BJ (cell line): ENCODE measurements at regions not wholly inside any gene's neighbourhood (a gene's known extent, or its start where the extent isn't known, plus 50 kb on each side); places are given as distances from the start of the nearest gene placed in this dataset.

Source experiments
- CTCF ChIA-PET: fragments of 350-600 bp; formaldehyde crosslinking; extraction: SDS; loops from one replicate; lab custom pipeline; 2021; ENCODE audit warnings: antibody characterized with exemption, inconsistent platforms; lab: Yijun Ruan, JAX
- POLR2A ChIA-PET: fragments of 300-600 bp; sonication (Branson Sonifier 250); formaldehyde crosslinking; extraction: SDS; loops from one replicate; lab custom pipeline; 2021; ENCODE audit warnings: antibody characterized with exemption; lab: Charles Lee
- DNase-seq: peaks from one replicate; pipeline ENCODE4 v3.0.0-alpha.2; 2011; ENCODE audit warnings: low read depth
- H3K27me3 ChIP-seq: 2 replicates; pipeline ENCODE4 v1.6.0; 2011; ENCODE audit warnings: low read length; ENCODE audit not compliant: control insufficient read depth, insufficient read depth
- H3K36me3 ChIP-seq: 2 replicates; pipeline ENCODE4 v1.5.1; 2011; ENCODE audit warnings: low read length; ENCODE audit not compliant: control insufficient read depth, insufficient read depth
- H3K4me3 ChIP-seq: 2 replicates; pipeline ENCODE4 v1.5.1; 2011; ENCODE audit warnings: low read depth, mild to moderate bottlenecking, control low read depth, low read length
- TF ChIP-seq, protein P1 (sequence below): IDR thresholded peaks from 2 replicates; pipeline ENCODE4 v1.5.1; 2011; ENCODE audit warnings: low read depth, mild to moderate bottlenecking, control low read depth, inconsistent platforms, low read length, moderate library complexity; ENCODE audit not compliant: insufficient read depth

- Histone ChIP-seq H3K27me3 (no peaks in the 10 kb centered on the region), H3K4me3 (no peak overlapping the region), H3K36me3 (no peaks in the 10 kb centered on the region)
- TF ChIP-seq, protein P1, sequence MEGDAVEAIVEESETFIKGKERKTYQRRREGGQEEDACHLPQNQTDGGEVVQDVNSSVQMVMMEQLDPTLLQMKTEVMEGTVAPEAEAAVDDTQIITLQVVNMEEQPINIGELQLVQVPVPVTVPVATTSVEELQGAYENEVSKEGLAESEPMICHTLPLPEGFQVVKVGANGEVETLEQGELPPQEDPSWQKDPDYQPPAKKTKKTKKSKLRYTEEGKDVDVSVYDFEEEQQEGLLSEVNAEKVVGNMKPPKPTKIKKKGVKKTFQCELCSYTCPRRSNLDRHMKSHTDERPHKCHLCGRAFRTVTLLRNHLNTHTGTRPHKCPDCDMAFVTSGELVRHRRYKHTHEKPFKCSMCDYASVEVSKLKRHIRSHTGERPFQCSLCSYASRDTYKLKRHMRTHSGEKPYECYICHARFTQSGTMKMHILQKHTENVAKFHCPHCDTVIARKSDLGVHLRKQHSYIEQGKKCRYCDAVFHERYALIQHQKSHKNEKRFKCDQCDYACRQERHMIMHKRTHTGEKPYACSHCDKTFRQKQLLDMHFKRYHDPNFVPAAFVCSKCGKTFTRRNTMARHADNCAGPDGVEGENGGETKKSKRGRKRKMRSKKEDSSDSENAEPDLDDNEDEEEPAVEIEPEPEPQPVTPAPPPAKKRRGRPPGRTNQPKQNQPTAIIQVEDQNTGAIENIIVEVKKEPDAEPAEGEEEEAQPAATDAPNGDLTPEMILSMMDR, result no peak
- DNase-seq, result no peak
- ChIA-PET POLR2A (no interaction called here), CTCF (no interaction called here)
Observed at GRCh38 chr16:62969711-62970318, 933.6 kb upstream of the CDH8 start.

DNA sequence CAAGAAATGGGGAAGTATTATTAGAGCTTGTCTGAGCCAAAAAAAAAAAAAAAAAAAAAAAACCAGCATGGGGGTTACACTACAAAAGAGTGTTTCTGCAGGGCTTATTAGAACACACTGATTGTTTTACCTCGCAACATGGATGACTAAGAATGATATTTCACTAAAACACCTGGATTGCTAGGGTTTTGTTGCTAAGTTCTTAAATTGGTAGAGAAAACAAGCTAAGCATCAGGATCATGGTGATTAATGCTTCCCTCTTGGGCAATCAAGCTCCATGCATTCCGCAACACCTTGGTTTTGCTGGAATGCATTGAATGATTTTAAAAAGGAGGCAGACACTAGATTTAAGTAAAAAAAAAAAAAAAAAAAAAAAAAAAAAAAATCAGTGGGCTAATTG, 931.4 kb upstream of the CDH8 start:
- TF ChIP-seq, protein P1, result no peak
- CTCF ChIA-PET, result no interaction called here
- Histone ChIP-seq H3K27me3 (no peaks in the 10 kb centered on the region), H3K36me3 (no peaks in the 10 kb centered on the region), H3K4me3 (no peak overlapping the region)
- POLR2A ChIA-PET, result no interaction called here
- DNase-seq, result no peak

DNA sequence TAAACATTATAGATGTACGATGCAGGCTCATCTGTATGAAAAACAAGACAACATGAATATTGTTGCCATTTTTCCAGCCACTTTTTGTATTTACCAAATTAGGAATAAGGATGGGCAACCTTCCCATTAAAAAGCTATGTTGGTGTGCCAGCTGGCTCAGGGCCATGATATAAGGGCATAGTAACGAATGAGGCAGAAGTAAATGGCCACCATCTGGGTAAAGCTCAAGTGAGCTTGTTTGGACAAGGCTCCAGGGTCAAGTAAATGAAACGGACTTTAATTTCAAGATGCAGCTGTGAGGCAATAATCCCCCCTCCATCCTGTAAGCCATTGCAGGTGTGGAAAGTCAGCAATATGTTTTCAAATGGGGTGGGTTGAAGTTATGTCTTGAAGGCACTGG, 930.9 kb upstream of the CDH8 start:
- H3K36me3 ChIP-seq, result no peaks in the 10 kb centered on the region
- H3K4me3 ChIP-seq, result no peak overlapping the region
- CTCF ChIA-PET, result no interaction called here
- H3K27me3 ChIP-seq, result no peaks in the 10 kb centered on the region
- no peak for DNase-seq
- POLR2A ChIA-PET, result no interaction called here
- TF ChIP-seq, protein P1, result no peak

GRCh38 chr16:62966626-62967025, 930.4 kb upstream of the CDH8 start:
- Histone ChIP-seq H3K4me3 (no peak overlapping the region), H3K36me3 (no peaks in the 10 kb centered on the region), H3K27me3 (no peaks in the 10 kb centered on the region)
- ChIA-PET CTCF (no interaction called here), POLR2A (no interaction called here)
- no peak for DNase-seq
- TF ChIP-seq, protein P1, result no peak

DNA sequence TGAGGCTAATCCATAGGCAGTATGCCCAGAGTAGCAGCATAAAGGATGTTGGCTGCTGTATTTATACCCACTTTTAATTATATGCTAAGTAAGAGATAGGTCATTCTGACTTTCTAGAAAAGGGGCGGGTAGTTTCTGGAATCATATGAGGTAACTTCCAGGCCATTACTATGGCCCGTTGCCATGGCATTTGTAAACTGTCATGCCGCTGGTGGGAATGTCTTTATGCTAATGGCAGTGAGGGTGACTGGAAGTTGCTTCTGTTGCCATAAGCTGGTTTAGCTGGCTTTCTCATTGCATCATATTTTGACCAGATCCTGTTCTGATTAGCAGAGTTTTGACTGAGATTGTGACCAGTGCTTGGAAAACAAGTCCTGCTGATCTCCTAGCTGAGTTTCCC, 929.6 kb upstream of the CDH8 start:
- TF ChIP-seq, protein P1, result no peak
- Histone ChIP-seq H3K36me3 (no peaks in the 10 kb centered on the region), H3K4me3 (no peak overlapping the region), H3K27me3 (no peaks in the 10 kb centered on the region)
- CTCF ChIA-PET, result no interaction called here
- DNase-seq, result no peak
- POLR2A ChIA-PET, result no interaction called here
